CD14-positive monocyte (primary cell): ENCODE measurements at regions not wholly inside any gene's neighbourhood (a gene's known extent, or its start where the extent isn't known, plus 50 kb on each side); places are given as distances from the start of the nearest gene placed in this dataset.

Experiments used
- DNase-seq, 3 donors: peaks; one replicate each; pipeline ENCODE4 v3.0.0-alpha.2; 2011 to 2022
- H2AFZ ChIP-seq: 2 replicates; pipeline ENCODE4 v1.6.0; 2012; ENCODE audit warnings: mild to moderate bottlenecking, low read depth, low read length, inconsistent platforms; ENCODE audit not compliant: insufficient read depth, poor library complexity, severe bottlenecking
- H3K27ac ChIP-seq, 2 donors: 1 replicate in 1 of 2; 2 replicates in 1 of 2; pipeline ENCODE4 v1.5.1; 2012 to 2013; ENCODE audit warnings: low read length in 2 of 2, control low read depth in 1 of 2, inconsistent platforms in 1 of 2, low read depth in 1 of 2, mild to moderate bottlenecking in 1 of 2
- H3K27me3 ChIP-seq, 2 donors: one replicate each; pipeline versions ENCODE4 v1.6.0 to v1.6.1; 2011 to 2013; ENCODE audit warnings: low read length in 2 of 2; ENCODE audit not compliant: control insufficient read depth in 2 of 2, insufficient read depth in 2 of 2
- H3K36me3 ChIP-seq, 2 donors: replicated peaks in 1 of 2; 1 replicate in 1 of 2; 2 replicates in 1 of 2; pipeline versions ENCODE4 v1.5.1 to v1.6.1; 2012 to 2013; ENCODE audit warnings: low read length in 2 of 2, control low read depth in 1 of 2, inconsistent platforms in 1 of 2, mild to moderate bottlenecking in 1 of 2; ENCODE audit not compliant: insufficient read depth in 2 of 2, control insufficient read depth in 1 of 2
- H3K4me1 ChIP-seq, 2 donors: 1 replicate in 1 of 2; 2 replicates in 1 of 2; pipeline versions ENCODE4 v1.5.1 to v1.6.1; 2012 to 2013; ENCODE audit warnings: low read length in 2 of 2, control low read depth in 1 of 2, inconsistent platforms in 1 of 2, mild to moderate bottlenecking in 1 of 2, moderate library complexity in 1 of 2; ENCODE audit not compliant: insufficient read depth in 2 of 2, control insufficient read depth in 1 of 2
- H3K4me2 ChIP-seq: replicated peaks from 2 replicates; pipeline ENCODE3; 2012; ENCODE audit warnings: low read length, moderate library complexity, mild to moderate bottlenecking; ENCODE audit not compliant: poor library complexity, severe bottlenecking; ENCODE audit errors: extremely low read depth
- H3K4me3 ChIP-seq, 3 experiments: fragments of 200-600 bp in 1 of 3; sonication (generic) in 1 of 3; replicated peaks in 1 of 3; 1 replicate in 2 of 3; 2 replicates in 1 of 3; pipeline ENCODE4 v1.5.1; 2011 to 2013; ENCODE audit warnings: low read length in 3 of 3, mild to moderate bottlenecking in 3 of 3, control low read depth in 2 of 3, low read depth in 2 of 3, inconsistent platforms in 1 of 3, moderate library complexity in 1 of 3
- H3K79me2 ChIP-seq: 2 replicates; pipeline ENCODE4 v1.6.0; 2012; ENCODE audit warnings: mild to moderate bottlenecking, control low read depth, inconsistent platforms, low read length, moderate library complexity; ENCODE audit not compliant: insufficient read depth
- H3K9ac ChIP-seq: 2 replicates; pipeline ENCODE4 v1.6.0; 2017; ENCODE audit warnings: low read length, mild to moderate bottlenecking; ENCODE audit not compliant: insufficient read depth, poor library complexity, severe bottlenecking
- H3K9me3 ChIP-seq, 2 donors: replicated peaks in 1 of 2; 1 replicate in 1 of 2; 2 replicates in 1 of 2; pipeline versions ENCODE4 v1.5.1 to v1.6.1; 2012 to 2013; ENCODE audit warnings: low read length in 2 of 2, control low read depth in 1 of 2; ENCODE audit not compliant: control insufficient read depth in 1 of 2, insufficient read depth in 1 of 2
- H4K20me1 ChIP-seq: 2 replicates; pipeline ENCODE4 v1.6.0; 2012; ENCODE audit warnings: mild to moderate bottlenecking, low read length, control low read depth, moderate library complexity; ENCODE audit not compliant: insufficient read depth
- H3K27ac Mint-ChIP-seq, 7 donors: one replicate each; pipeline ENCODE4 v1.8.0; 2020; ENCODE audit warnings: mild to moderate bottlenecking in 7 of 7, mixed read lengths in 7 of 7, moderate library complexity in 6 of 7, inconsistent platforms in 2 of 7
- H3K27me3 Mint-ChIP-seq, 3 donors: one replicate each; pipeline ENCODE4 v1.8.0; 2021 to 2022; ENCODE audit warnings: low read depth in 3 of 3, mild to moderate bottlenecking in 3 of 3, mixed read lengths in 3 of 3, moderate library complexity in 3 of 3, inconsistent platforms in 1 of 3
- H3K36me3 Mint-ChIP-seq, 2 donors: one replicate each; pipeline ENCODE4 v1.8.0; 2020; ENCODE audit warnings: mixed read lengths in 2 of 2, inconsistent platforms in 1 of 2, mild to moderate bottlenecking in 1 of 2
- H3K4me1 Mint-ChIP-seq: one replicate; pipeline ENCODE4 v1.8.0; 2020; ENCODE audit warnings: mild to moderate bottlenecking, mixed read lengths
- H3K4me3 Mint-ChIP-seq, 2 donors: one replicate each; pipeline ENCODE4 v1.8.0; 2020; ENCODE audit warnings: mild to moderate bottlenecking in 2 of 2, mixed read lengths in 2 of 2, moderate library complexity in 1 of 2
- H3K9me3 Mint-ChIP-seq, 7 donors: one replicate each; pipeline ENCODE4 v1.8.0; 2020 to 2022; ENCODE audit warnings: mixed read lengths in 7 of 7, mild to moderate bottlenecking in 6 of 7, moderate library complexity in 6 of 7, inconsistent platforms in 2 of 7
- CTCF ChIP-seq: fragments of 200-600 bp; IDR thresholded peaks from one replicate; pipeline ENCODE4 v1.8.0; 2022; ENCODE audit warnings: antibody characterized with exemption, mild to moderate bottlenecking
- WGBS: methylation state at CpG from one replicate; pipeline ENCODE4 v1.1.5; 2013; ENCODE audit warnings: missing lambda C conversion rate; ENCODE audit not compliant: insufficient coverage; 5-methylcytosine and 5-hydroxymethylcytosine counted together
- intact Hi-C, 2 donors: fragments of 100-400 bp; cut with micrococcal nuclease; formaldehyde crosslinking; loops; one replicate each; pipeline versions ENCODE4 v1.15.0 to v1.15.1; 2023

GRCh38 chr5:30650311-30650710 is 543.2 kb upstream of the CDH6 start:
- Histone ChIP-seq H3K79me2 (no peaks in the 10 kb centered on the region), H3K9me3 (no peaks in the 10 kb centered on the region), H2AFZ (no peak overlapping the region), H3K4me2 (no peak overlapping the region), H3K27ac (no peak overlapping the region), H3K27me3 (no peaks in the 10 kb centered on the region), H3K9ac (no peak overlapping the region), H3K4me3 (no peak overlapping the region), H4K20me1 (no peaks in the 10 kb centered on the region), H3K4me1 (no peaks in the 10 kb centered on the region), H3K36me3 (no peaks in the 10 kb centered on the region)
- Mint-ChIP-seq H3K27ac (no peak overlapping the region), H3K4me3 (no peak overlapping the region), H3K4me1 (no peaks in the 10 kb centered on the region), H3K27me3 (no peaks in the 10 kb centered on the region), H3K36me3 (no peaks in the 10 kb centered on the region), H3K9me3 (peaks cover 0 to 9% (median 2%) of the 10 kb centered on the region in 7 donors)
- no peak for DNase-seq
- TF ChIP-seq CTCF = no peak
- intact Hi-C loops = no loop called here

GRCh38 chr5:30638899-30639298 is 554.6 kb upstream of the CDH6 start:
- Histone ChIP-seq H3K9ac (no peak overlapping the region), H3K27me3 (no peaks in the 10 kb centered on the region), H3K9me3 (peaks cover 2 to 4% of the 10 kb centered on the region in 2 donors), H4K20me1 (no peaks in the 10 kb centered on the region), H3K79me2 (no peaks in the 10 kb centered on the region), H3K36me3 (no peaks in the 10 kb centered on the region), H3K4me2 (no peak overlapping the region), H2AFZ (no peak overlapping the region), H3K4me3 (no peak overlapping the region), H3K27ac (no peak overlapping the region), H3K4me1 (no peaks in the 10 kb centered on the region)
- Mint-ChIP-seq H3K27me3 (no peaks in the 10 kb centered on the region), H3K9me3 (peaks cover 0 to 10% (median 3%) of the 10 kb centered on the region in 7 donors), H3K27ac (no peak overlapping the region), H3K36me3 (no peaks in the 10 kb centered on the region), H3K4me3 (no peak overlapping the region), H3K4me1 (no peaks in the 10 kb centered on the region)
- DNase-seq = no peak
- WGBS = no CpG with 5 or more reads among the region's 1 CpG
- intact Hi-C loops = no loop called here
- TF ChIP-seq CTCF = no peak
